SK-N-SH (cell line): ENCODE measurements at regions not wholly inside any gene's neighbourhood (a gene's known extent, or its start where the extent isn't known, plus 50 kb on each side); places are given as distances from the start of the nearest gene placed in this dataset.

Experiments used
- CTCF ChIA-PET: fragments of 300-600, 350-600 bp; formaldehyde crosslinking; extraction: SDS; loops from one replicate; lab custom pipeline; 2021; lab: Yijun Ruan, JAX
- POLR2A ChIA-PET: fragments of 350-600 bp; sonication (Branson Sonifier 250); formaldehyde crosslinking; extraction: SDS; loops from one replicate; lab custom pipeline; 2020; ENCODE audit warnings: antibody characterized with exemption, inconsistent platforms; lab: Yijun Ruan, JAX
- DNase-seq: peaks from one replicate; pipeline ENCODE4 v3.0.0; 2012
- H2AFZ ChIP-seq: fragments of 200-600 bp; sonication (generic); 2 replicates; pipeline ENCODE4 v1.8.1; 2016; ENCODE audit warnings: antibody characterized with exemption, mild to moderate bottlenecking, low read depth
- H3F3A ChIP-seq: fragments of 200-600 bp; sonication (generic); replicated peaks from 2 replicates; pipeline ENCODE3; 2016; ENCODE audit warnings: antibody characterized with exemption, mild to moderate bottlenecking; ENCODE audit not compliant: insufficient read depth
- H3K27ac ChIP-seq, 2 experiments: fragments of 200-500 bp in 1 of 2; fragments of 200-600 bp in 1 of 2; sonication (Bioruptor generic) in 1 of 2; sonication (generic), shearing (Covaris generic) in 1 of 2; 2 replicates each; pipeline versions ENCODE4 v1.5.1 to v1.6.1; 2014 to 2016; ENCODE audit warnings: low read depth in 2 of 2, inconsistent platforms in 1 of 2, low read length in 1 of 2, mild to moderate bottlenecking in 1 of 2, mixed read lengths in 1 of 2
- H3K27me3 ChIP-seq: fragments of 200-600 bp; sonication (generic), shearing (Covaris generic); 2 replicates; pipeline ENCODE4 v1.6.1; 2016; ENCODE audit warnings: mixed run types; ENCODE audit not compliant: insufficient read depth
- H3K36me3 ChIP-seq, 2 experiments: fragments of 200-500 bp in 1 of 2; fragments of 200-600 bp in 1 of 2; sonication (Bioruptor generic) in 1 of 2; sonication (generic) in 1 of 2; replicated peaks in 1 of 2; 2 replicates each; pipeline versions ENCODE3 to v1.5.1; 2014 to 2016; ENCODE audit warnings: low read length in 1 of 2, mild to moderate bottlenecking in 1 of 2; ENCODE audit not compliant: insufficient read depth in 2 of 2, control insufficient read depth in 1 of 2
- H3K4me1 ChIP-seq, 2 experiments: fragments of 200-500 bp in 1 of 2; fragments of 200-600 bp in 1 of 2; sonication (Bioruptor generic) in 1 of 2; sonication (generic), shearing (Covaris generic) in 1 of 2; 2 replicates each; pipeline versions ENCODE4 v1.5.1 to v1.6.1; 2014 to 2016; ENCODE audit warnings: low read depth in 1 of 2, low read length in 1 of 2, mixed run types in 1 of 2; ENCODE audit not compliant: insufficient read depth in 2 of 2, control insufficient read depth in 1 of 2
- H3K4me2 ChIP-seq: fragments of 200-600 bp; sonication (generic), shearing (Covaris generic); 2 replicates; pipeline ENCODE4 v1.6.1; 2017; ENCODE audit warnings: mixed run types
- H3K4me3 ChIP-seq, 2 experiments: fragments of 200-500 bp in 1 of 2; fragments of 200-600 bp in 1 of 2; sonication (Bioruptor generic) in 1 of 2; sonication (generic), shearing (Covaris generic) in 1 of 2; 2 replicates each; pipeline versions ENCODE4 v1.5.1 to v1.8.1; 2014 to 2016; ENCODE audit warnings: low read depth in 2 of 2, inconsistent platforms in 1 of 2, low read length in 1 of 2, mild to moderate bottlenecking in 1 of 2, mixed read lengths in 1 of 2, moderate library complexity in 1 of 2
- H3K79me2 ChIP-seq: fragments of 200-600 bp; sonication (generic); 2 replicates; pipeline ENCODE4 v1.8.1; 2017; ENCODE audit warnings: mild to moderate bottlenecking; ENCODE audit not compliant: insufficient read depth
- H3K9ac ChIP-seq: fragments of 200-600 bp; sonication (generic); 2 replicates; pipeline ENCODE4 v1.6.1; 2017; ENCODE audit warnings: mixed run types
- H3K9me2 ChIP-seq: fragments of 200-600 bp; sonication (generic); 2 replicates; pipeline ENCODE4 v1.6.1; 2017; ENCODE audit warnings: mixed run types
- H3K9me3 ChIP-seq: fragments of 200-600 bp; sonication (generic); 2 replicates; pipeline ENCODE4 v1.6.1; 2017; ENCODE audit warnings: mixed run types, mild to moderate bottlenecking, moderate library complexity
- H4K20me1 ChIP-seq: fragments of 200-600 bp; sonication (generic); 2 replicates; pipeline ENCODE4 v1.6.1; 2017; ENCODE audit warnings: mild to moderate bottlenecking, mixed run types; ENCODE audit not compliant: insufficient read depth
- CTCF ChIP-seq: fragments of 200-600 bp; sonication (generic); IDR thresholded peaks from 2 replicates; pipeline ENCODE4 v1.6.1; 2017; ENCODE audit warnings: antibody characterized with exemption, mild to moderate bottlenecking, moderate library complexity
- EP300 ChIP-seq, 2 experiments: IDR thresholded peaks; 2 replicates each; pipeline versions ENCODE4 v1.4.0 to v1.6.1; 2012; ENCODE audit warnings: borderline replicate concordance in 1 of 2, low read depth in 1 of 2, low read length in 1 of 2
- EZH2phosphoT487 ChIP-seq: fragments of 200-600 bp; sonication (generic); IDR thresholded peaks from 2 replicates; pipeline ENCODE4 v1.6.1; 2017; ENCODE audit warnings: low read depth, mixed run types, mild to moderate bottlenecking, antibody characterized with exemption, moderate library complexity, borderline replicate concordance
- JUND ChIP-seq: IDR thresholded peaks from 2 replicates; pipeline ENCODE4 v1.4.0; 2012
- NFIC ChIP-seq: IDR thresholded peaks from 2 replicates; pipeline ENCODE4 v1.4.0; 2012; ENCODE audit warnings: borderline replicate concordance
- RAD21 ChIP-seq: IDR thresholded peaks from 2 replicates; pipeline ENCODE4 v1.6.1; 2012; ENCODE audit warnings: mild to moderate bottlenecking, low read length
- RCOR1 ChIP-seq: fragments of 150-350 bp; IDR thresholded peaks from 2 replicates; pipeline ENCODE4 v1.6.1; 2017; ENCODE audit warnings: antibody characterized with exemption, low read length
- TCF12 ChIP-seq: IDR thresholded peaks from 2 replicates; pipeline ENCODE4 v1.4.0; 2012
- TEAD4 ChIP-seq: IDR thresholded peaks from 2 replicates; pipeline ENCODE4 v1.4.0; 2012; ENCODE audit warnings: mild to moderate bottlenecking, borderline replicate concordance; ENCODE audit not compliant: insufficient read depth
- WGBS: methylation state at CpG from one replicate; pipeline ENCODE4 v1.1.6; 2017; ENCODE audit warnings: low lambda C conversion rate; 5-methylcytosine and 5-hydroxymethylcytosine counted together
- TF ChIP-seq, protein P1 (sequence below): IDR thresholded peaks from 2 replicates; pipeline ENCODE4; 2012
- TF ChIP-seq, protein P2 (sequence below): fragments of 150-350 bp; IDR thresholded peaks from 2 replicates; pipeline ENCODE4 v1.6.1; 2017; ENCODE audit warnings: antibody characterized with exemption, low read length, low read depth, borderline replicate concordance

DNA sequence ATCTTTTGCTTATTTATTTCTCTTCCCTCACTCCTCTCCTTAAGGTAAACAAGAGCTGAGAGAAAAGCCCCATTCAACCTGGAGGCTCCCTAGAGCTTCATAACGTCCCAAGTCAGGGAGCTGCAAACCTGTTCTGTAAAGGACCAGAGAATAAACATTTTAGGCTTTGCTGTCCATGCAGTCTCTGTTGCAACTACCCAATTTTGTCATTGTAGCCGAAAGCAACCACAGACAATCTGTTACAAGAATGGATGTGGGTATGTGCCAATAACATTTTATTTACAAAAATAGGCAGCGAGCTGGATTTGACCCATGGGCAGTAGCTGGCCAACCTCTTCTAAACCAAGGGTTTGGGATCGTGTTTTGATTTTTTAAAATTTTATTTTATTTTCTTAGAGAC is 71.3 kb upstream of the TBL1X start:
- Histone ChIP-seq H3K4me2 (no peak overlapping the region), H3K9ac (no peak overlapping the region), H3F3A (no peaks in the 10 kb centered on the region), H3K9me3 (no peaks in the 10 kb centered on the region), H4K20me1 (no peaks in the 10 kb centered on the region), H3K4me1 (no peaks in the 10 kb centered on the region), H3K36me3 (no peaks in the 10 kb centered on the region), H3K79me2 (no peaks in the 10 kb centered on the region), H3K27ac (no peak overlapping the region), H2AFZ (no peak overlapping the region), H3K27me3 (no peaks in the 10 kb centered on the region), H3K9me2 (no peaks in the 10 kb centered on the region), H3K4me3 (no peak overlapping the region)
- no peak for DNase-seq
- ChIA-PET CTCF (no interaction called here), POLR2A (no interaction called here)
- TF ChIP-seq JUND (no peak), EP300 (IDR thresholded peaks at IDR 0.05; ENCODE audit: borderline replicate concordance in 1 of 2, low read depth in 1 of 2, low read length in 1 of 2) (no peak), RCOR1 (no peak), TCF12 (no peak), TEAD4 (no peak), EZH2phosphoT487 (no peak), RAD21 (no peak)
- TF ChIP-seq, protein P1, sequence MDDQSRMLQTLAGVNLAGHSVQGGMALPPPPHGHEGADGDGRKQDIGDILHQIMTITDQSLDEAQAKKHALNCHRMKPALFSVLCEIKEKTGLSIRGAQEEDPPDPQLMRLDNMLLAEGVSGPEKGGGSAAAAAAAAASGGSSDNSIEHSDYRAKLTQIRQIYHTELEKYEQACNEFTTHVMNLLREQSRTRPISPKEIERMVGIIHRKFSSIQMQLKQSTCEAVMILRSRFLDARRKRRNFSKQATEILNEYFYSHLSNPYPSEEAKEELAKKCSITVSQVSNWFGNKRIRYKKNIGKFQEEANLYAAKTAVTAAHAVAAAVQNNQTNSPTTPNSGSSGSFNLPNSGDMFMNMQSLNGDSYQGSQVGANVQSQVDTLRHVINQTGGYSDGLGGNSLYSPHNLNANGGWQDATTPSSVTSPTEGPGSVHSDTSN, result no peak
- TF ChIP-seq, protein P2, sequence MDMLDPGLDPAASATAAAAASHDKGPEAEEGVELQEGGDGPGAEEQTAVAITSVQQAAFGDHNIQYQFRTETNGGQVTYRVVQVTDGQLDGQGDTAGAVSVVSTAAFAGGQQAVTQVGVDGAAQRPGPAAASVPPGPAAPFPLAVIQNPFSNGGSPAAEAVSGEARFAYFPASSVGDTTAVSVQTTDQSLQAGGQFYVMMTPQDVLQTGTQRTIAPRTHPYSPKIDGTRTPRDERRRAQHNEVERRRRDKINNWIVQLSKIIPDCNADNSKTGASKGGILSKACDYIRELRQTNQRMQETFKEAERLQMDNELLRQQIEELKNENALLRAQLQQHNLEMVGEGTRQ, result no peak
- WGBS, result 23% methylated on average over 4 of the region's 4 CpGs

DNA sequence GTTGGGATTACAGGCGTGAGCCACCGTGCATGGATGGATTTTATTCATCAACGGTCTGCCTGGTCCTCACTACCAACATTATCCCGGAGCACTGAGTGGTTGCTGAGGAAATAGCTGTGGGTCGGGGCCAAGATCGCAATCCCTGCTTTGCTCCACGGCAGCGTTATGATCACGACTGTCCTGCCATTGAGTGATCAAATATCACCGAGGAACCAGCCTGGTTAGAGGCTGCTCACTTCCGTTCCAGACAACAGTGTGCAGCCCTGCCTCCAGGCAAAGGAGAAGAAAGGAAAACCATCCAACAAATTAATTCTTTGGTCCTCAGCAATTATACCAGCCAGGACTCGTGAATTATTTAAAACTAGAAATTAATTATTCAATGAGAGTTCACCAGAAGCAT is 70.6 kb upstream of the TBL1X start:
- 24% methylated on average over 11 of the region's 12 CpGs for WGBS
- no peaks in the 10 kb centered on the region for H4K20me1 ChIP-seq
- H3K36me3 ChIP-seq, result no peaks in the 10 kb centered on the region
- H3K4me3 ChIP-seq, result no peak overlapping the region
- no peak for TF ChIP-seq CTCF
- no peak for TF ChIP-seq NFIC
- no peaks in the 10 kb centered on the region for H3K27me3 ChIP-seq
- H3K79me2 ChIP-seq, result no peaks in the 10 kb centered on the region
- no peak overlapping the region for H3K4me2 ChIP-seq
- no peak for DNase-seq
- H3K4me1 ChIP-seq, result no peaks in the 10 kb centered on the region
- no peak overlapping the region for H3K27ac ChIP-seq
- no peaks in the 10 kb centered on the region for H3F3A ChIP-seq
- ChIA-PET CTCF (no interaction called here), POLR2A (no interaction called here)
- no peak overlapping the region for H3K9ac ChIP-seq
- no peaks in the 10 kb centered on the region for H3K9me2 ChIP-seq
- H3K9me3 ChIP-seq, result no peaks in the 10 kb centered on the region
- no peak overlapping the region for H2AFZ ChIP-seq
